ENCODE measurements at regions not wholly inside any gene's neighbourhood (a gene's known extent, or its start where the extent isn't known, plus 50 kb on each side); places are given as distances from the start of the nearest gene placed in this dataset.
A peak's percentile ranks its signal among the peaks of the same experiment; 100 is the strongest.

- peak; percentile 19 for DNase-seq
- Histone ChIP-seq H3K4me1 (no peaks in the 10 kb centered on the region), H3K36me3 (no peaks in the 10 kb centered on the region), H3K4me3 (no peak overlapping the region), H3K27me3 (peaks cover 4% of the 10 kb centered on the region), H3K27ac (no peak overlapping the region), H3K9me3 (no peaks in the 10 kb centered on the region)
- in situ Hi-C loops (cut with MboI; ENCODE audit: low pct_ligation_motif_present in 1 of 4, low pct_unique_long_range_greater_than_20kb in 1 of 4, low sequenced_read_pairs in 3 of 4) = loop anchor here in 1 of 4 donors (5.0 kb wide), 1 partner anchor 51 kb away; no protein-coding TSS in a partner anchor
- 28 to 44% methylated on average over 4 of the region's 4 CpGs for WGBS, 2 donors (ENCODE audit: low coverage in 1 of 2)
- TF ChIP-seq POLR2AphosphoS5 (IDR thresholded peaks at IDR 0.05) (no peak), POLR2A (IDR thresholded peaks at IDR 0.05) (no peak), CTCF (IDR thresholded peaks at IDR 0.05) (no peak), EP300 (IDR thresholded peaks at IDR 0.05; ENCODE audit: low read depth) (no peak)
- intact Hi-C loops (cut with DNase I; ENCODE audit: low total_unique reads) = no loop called here
These were observed 55.9 kb upstream of the BARX1 start for GRCh38 chr9:94010980-94011533.

- intact Hi-C loops (cut with DNase I; ENCODE audit: low total_unique reads) = no loop called here
- Histone ChIP-seq H3K9me3 (no peaks in the 10 kb centered on the region), H3K36me3 (no peaks in the 10 kb centered on the region), H3K4me3 (no peak overlapping the region), H3K27me3 (peaks cover 4% of the 10 kb centered on the region), H3K27ac (no peak overlapping the region), H3K4me1 (no peaks in the 10 kb centered on the region)
- in situ Hi-C loops (cut with MboI; ENCODE audit: low pct_ligation_motif_present in 1 of 4, low pct_unique_long_range_greater_than_20kb in 1 of 4, low sequenced_read_pairs in 3 of 4) = no loop called here
- WGBS, 2 donors (ENCODE audit: low coverage in 1 of 2) = 73 to 85% methylated on average over 2 to 3 of the region's 3 CpGs
- TF ChIP-seq POLR2A (IDR thresholded peaks at IDR 0.05) (no peak), CTCF (IDR thresholded peaks at IDR 0.05) (no peak), POLR2AphosphoS5 (IDR thresholded peaks at IDR 0.05) (no peak), EP300 (IDR thresholded peaks at IDR 0.05; ENCODE audit: low read depth) (no peak)
- peak; percentile 33 for DNase-seq
These were observed 50.2 kb upstream of the BARX1 start for GRCh38 chr9:94005272-94005901.
